ENCODE measurements at regions not wholly inside any gene's neighbourhood (a gene's known extent, or its start where the extent isn't known, plus 50 kb on each side); places are given as distances from the start of the nearest gene placed in this dataset.

DNA sequence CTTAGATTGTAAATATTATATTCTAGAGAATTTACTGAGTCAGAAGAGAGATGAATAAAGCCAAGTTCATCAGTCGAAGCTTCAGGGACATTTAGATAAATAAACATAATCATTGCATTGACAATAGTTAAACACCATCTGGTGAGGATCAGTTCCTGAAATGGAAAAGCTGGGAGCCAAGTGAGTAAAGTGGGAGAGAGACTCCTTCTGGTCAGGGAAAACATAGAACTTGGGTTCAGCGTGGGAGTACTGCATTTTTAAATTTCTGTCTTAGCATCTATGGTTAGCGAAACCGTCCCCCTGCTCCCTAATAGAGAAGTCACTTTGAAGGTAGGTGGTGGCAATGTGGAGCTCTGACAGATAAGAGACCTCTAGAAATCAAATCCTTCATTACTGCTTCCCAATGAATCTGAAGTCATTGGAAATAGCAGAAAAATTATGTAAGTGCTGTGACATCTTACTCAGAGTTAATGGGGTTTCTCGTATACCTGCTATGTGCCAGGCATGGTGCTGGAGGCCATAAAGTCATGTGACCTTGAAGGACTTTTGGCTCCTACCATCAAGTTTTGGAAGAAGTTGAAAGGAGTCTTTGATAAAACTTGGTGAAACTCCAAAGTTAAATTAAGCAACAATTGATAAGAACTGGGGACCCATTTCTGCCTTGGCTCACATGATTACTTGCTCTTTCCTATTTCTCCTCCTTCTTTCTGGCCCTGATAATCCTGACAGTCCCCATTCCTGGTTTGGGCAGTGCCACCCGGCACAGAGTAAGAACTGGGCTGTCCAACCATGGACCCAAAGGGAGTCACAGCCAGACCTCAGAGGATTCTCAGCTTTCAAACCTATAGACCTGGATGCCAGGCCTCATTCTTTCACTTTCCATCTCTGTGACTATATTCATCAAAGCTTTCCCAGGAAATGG, 211.2 kb downstream of the C7orf25 start:
- TF ChIP-seq, protein P1, sequence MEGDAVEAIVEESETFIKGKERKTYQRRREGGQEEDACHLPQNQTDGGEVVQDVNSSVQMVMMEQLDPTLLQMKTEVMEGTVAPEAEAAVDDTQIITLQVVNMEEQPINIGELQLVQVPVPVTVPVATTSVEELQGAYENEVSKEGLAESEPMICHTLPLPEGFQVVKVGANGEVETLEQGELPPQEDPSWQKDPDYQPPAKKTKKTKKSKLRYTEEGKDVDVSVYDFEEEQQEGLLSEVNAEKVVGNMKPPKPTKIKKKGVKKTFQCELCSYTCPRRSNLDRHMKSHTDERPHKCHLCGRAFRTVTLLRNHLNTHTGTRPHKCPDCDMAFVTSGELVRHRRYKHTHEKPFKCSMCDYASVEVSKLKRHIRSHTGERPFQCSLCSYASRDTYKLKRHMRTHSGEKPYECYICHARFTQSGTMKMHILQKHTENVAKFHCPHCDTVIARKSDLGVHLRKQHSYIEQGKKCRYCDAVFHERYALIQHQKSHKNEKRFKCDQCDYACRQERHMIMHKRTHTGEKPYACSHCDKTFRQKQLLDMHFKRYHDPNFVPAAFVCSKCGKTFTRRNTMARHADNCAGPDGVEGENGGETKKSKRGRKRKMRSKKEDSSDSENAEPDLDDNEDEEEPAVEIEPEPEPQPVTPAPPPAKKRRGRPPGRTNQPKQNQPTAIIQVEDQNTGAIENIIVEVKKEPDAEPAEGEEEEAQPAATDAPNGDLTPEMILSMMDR (IDR thresholded peaks at IDR 0.05), result peak; percentile 5; the same call in 1 of the 2 replicates
- TF ChIP-seq, protein P2, sequence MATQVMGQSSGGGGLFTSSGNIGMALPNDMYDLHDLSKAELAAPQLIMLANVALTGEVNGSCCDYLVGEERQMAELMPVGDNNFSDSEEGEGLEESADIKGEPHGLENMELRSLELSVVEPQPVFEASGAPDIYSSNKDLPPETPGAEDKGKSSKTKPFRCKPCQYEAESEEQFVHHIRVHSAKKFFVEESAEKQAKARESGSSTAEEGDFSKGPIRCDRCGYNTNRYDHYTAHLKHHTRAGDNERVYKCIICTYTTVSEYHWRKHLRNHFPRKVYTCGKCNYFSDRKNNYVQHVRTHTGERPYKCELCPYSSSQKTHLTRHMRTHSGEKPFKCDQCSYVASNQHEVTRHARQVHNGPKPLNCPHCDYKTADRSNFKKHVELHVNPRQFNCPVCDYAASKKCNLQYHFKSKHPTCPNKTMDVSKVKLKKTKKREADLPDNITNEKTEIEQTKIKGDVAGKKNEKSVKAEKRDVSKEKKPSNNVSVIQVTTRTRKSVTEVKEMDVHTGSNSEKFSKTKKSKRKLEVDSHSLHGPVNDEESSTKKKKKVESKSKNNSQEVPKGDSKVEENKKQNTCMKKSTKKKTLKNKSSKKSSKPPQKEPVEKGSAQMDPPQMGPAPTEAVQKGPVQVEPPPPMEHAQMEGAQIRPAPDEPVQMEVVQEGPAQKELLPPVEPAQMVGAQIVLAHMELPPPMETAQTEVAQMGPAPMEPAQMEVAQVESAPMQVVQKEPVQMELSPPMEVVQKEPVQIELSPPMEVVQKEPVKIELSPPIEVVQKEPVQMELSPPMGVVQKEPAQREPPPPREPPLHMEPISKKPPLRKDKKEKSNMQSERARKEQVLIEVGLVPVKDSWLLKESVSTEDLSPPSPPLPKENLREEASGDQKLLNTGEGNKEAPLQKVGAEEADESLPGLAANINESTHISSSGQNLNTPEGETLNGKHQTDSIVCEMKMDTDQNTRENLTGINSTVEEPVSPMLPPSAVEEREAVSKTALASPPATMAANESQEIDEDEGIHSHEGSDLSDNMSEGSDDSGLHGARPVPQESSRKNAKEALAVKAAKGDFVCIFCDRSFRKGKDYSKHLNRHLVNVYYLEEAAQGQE (IDR thresholded peaks at IDR 0.05; ENCODE audit: insufficient read depth in 1 of 2, low read depth in 2 of 2, low read length in 1 of 2), result no peak
- TF ChIP-seq POLR2AphosphoS5 (IDR thresholded peaks at IDR 0.05; ENCODE audit: low read depth, low read length) (no peak), TCF7L2 (IDR thresholded peaks at IDR 0.05; ENCODE audit: low read depth, low read length) (no peak), SIN3A (IDR thresholded peaks at IDR 0.05; ENCODE audit: borderline replicate concordance, insufficient read depth, low read depth, low read length) (no peak)
